Vagina (tissue), 2 donors: ENCODE measurements at regions not wholly inside any gene's neighbourhood (a gene's known extent, or its start where the extent isn't known, plus 50 kb on each side); places are given as distances from the start of the nearest gene placed in this dataset.

Source experiments
- DNase-seq, 2 donors: peaks; one replicate each; pipeline ENCODE4 v3.0.0-alpha.2; 2017; ENCODE audit errors: extremely low spot score in 2 of 2
- H3K27ac ChIP-seq: fragments of 200-600 bp; sonication (generic); one replicate; pipeline ENCODE4 v1.5.1; 2019
- H3K27me3 ChIP-seq: fragments of 200-600 bp; sonication (generic); one replicate; pipeline ENCODE4 v1.5.1; 2019
- H3K36me3 ChIP-seq, 2 donors: fragments of 200-600 bp; sonication (generic); one replicate each; pipeline ENCODE4 v1.5.1; 2017 to 2019
- H3K4me1 ChIP-seq: fragments of 200-600 bp; sonication (generic); one replicate; pipeline ENCODE4 v1.5.1; 2019
- H3K4me3 ChIP-seq, 2 donors: fragments of 200-600 bp; sonication (generic); 1 replicate in 1 of 2; 2 replicates in 1 of 2; pipeline ENCODE4 v1.5.1; 2016 to 2019
- H3K9me3 ChIP-seq: fragments of 200-600 bp; sonication (generic); one replicate; pipeline ENCODE4 v1.5.1; 2019
- POLR2A ChIP-seq, 2 donors: fragments of 450-650 bp; IDR thresholded peaks; one replicate each; pipeline ENCODE4 v1.6.1; 2017; ENCODE audit warnings: antibody characterized with exemption in 2 of 2, mild to moderate bottlenecking in 2 of 2, moderate library complexity in 2 of 2
- POLR2AphosphoS5 ChIP-seq, 2 donors: sonication (generic); formaldehyde crosslinking; IDR thresholded peaks; one replicate each; pipeline ENCODE4 v1.9.0; 2017; ENCODE audit warnings: antibody characterized with exemption in 2 of 2, mild to moderate bottlenecking in 2 of 2, low read depth in 1 of 2; ENCODE audit not compliant: insufficient read depth in 1 of 2
- intact Hi-C: fragments of 100-400 bp; cut with DNase I; formaldehyde crosslinking; loops from one replicate; pipeline ENCODE4 v1.15.1; 2023
- TF ChIP-seq, protein P1 (sequence below), 3 experiments: fragments of 450-650 bp in 2 of 3; fragments of 200-600 bp in 1 of 3; sonication (generic) in 1 of 3; IDR thresholded peaks; one replicate each; pipeline ENCODE4 v1.5.1; 2017 to 2019; ENCODE audit warnings: antibody characterized with exemption in 3 of 3, mild to moderate bottlenecking in 2 of 3, moderate library complexity in 2 of 3

DNA sequence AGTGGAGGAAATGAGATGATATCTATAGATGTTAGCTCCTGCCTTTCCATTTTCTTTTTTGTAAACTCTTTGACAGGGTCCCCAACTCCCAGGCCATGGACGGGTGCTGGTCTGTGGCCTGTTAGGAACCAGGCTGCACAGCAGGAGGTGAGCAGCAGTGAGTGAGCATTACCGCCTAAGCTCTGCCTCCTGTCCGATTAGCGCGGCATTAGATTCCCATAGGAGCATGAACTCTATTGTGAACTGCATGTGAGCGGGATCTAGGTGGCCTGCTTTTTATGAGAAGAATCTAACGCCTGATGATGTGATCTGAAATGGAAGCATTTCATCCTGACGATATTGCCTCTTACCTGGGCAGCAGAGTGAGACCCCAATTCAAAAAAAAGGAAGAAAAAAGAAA is 56.8 kb upstream of the CHD2 start:
- no peak overlapping the region for H3K4me3 ChIP-seq
- no peaks in the 10 kb centered on the region for H3K36me3 ChIP-seq
- H3K27me3 ChIP-seq = no peaks in the 10 kb centered on the region
- intact Hi-C loops = no loop called here
- no peak for DNase-seq
- H3K4me1 ChIP-seq = peaks cover 16% of the 10 kb centered on the region
- TF ChIP-seq, protein P1, sequence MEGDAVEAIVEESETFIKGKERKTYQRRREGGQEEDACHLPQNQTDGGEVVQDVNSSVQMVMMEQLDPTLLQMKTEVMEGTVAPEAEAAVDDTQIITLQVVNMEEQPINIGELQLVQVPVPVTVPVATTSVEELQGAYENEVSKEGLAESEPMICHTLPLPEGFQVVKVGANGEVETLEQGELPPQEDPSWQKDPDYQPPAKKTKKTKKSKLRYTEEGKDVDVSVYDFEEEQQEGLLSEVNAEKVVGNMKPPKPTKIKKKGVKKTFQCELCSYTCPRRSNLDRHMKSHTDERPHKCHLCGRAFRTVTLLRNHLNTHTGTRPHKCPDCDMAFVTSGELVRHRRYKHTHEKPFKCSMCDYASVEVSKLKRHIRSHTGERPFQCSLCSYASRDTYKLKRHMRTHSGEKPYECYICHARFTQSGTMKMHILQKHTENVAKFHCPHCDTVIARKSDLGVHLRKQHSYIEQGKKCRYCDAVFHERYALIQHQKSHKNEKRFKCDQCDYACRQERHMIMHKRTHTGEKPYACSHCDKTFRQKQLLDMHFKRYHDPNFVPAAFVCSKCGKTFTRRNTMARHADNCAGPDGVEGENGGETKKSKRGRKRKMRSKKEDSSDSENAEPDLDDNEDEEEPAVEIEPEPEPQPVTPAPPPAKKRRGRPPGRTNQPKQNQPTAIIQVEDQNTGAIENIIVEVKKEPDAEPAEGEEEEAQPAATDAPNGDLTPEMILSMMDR (IDR thresholded peaks at IDR 0.05) = no peak
- no peak for TF ChIP-seq POLR2AphosphoS5 (IDR thresholded peaks at IDR 0.05; ENCODE audit: insufficient read depth in 1 of 2, low read depth in 1 of 2)
- no peak for TF ChIP-seq POLR2A (IDR thresholded peaks at IDR 0.05)
- no peaks in the 10 kb centered on the region for H3K9me3 ChIP-seq
- no peak overlapping the region for H3K27ac ChIP-seq

DNA sequence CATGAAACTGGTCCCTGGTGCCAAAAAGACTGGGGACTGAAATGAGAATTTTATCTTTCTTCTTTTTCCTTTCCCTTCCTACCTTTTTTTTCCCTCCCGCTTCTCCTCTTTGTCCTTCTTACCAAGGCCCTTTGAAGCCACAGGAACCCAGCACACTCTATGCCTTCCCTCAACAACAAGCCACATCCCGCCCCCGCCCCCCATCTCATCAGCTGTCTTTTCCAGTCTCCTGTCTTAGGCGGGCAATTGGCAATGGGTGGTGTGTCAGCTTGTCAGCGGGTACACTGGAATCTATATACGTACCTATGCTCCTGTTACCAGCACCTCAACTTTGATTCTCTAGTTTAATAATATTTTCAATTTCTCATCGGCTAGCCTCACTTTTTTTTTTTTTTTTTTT is 56.3 kb upstream of the CHD2 start:
- H3K4me3 ChIP-seq = no peak overlapping the region
- no peak overlapping the region for H3K27ac ChIP-seq
- intact Hi-C loops = no loop called here
- no peaks in the 10 kb centered on the region for H3K27me3 ChIP-seq
- peaks cover 16% of the 10 kb centered on the region for H3K4me1 ChIP-seq
- no peak for DNase-seq
- no peaks in the 10 kb centered on the region for H3K36me3 ChIP-seq
- TF ChIP-seq, protein P1 (IDR thresholded peaks at IDR 0.05) = no peak
- TF ChIP-seq POLR2AphosphoS5 (IDR thresholded peaks at IDR 0.05; ENCODE audit: insufficient read depth in 1 of 2, low read depth in 1 of 2) (no peak), POLR2A (IDR thresholded peaks at IDR 0.05) (no peak)
- H3K9me3 ChIP-seq = no peaks in the 10 kb centered on the region

DNA sequence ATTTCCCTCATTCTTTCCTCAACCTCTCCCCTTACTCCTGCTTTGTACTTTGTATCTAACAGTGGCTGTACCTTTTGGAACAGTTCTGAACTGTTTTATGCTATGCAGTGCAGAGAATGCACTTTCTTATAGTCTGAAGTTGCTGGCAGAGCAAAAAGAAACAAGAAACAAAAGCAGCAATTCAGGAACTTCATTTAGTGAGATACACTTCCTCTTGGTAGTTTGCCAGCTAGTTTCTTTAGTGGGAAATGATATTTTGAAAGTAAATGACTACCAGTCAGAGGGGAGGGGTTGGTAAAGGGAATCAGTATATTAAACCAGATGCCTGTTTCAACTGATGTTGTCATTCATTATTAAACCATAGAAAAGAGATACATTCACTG is 55.0 kb upstream of the CHD2 start:
- no peak for DNase-seq
- Histone ChIP-seq H3K4me1 (peaks cover 16% of the 10 kb centered on the region), H3K36me3 (no peaks in the 10 kb centered on the region), H3K27ac (no peak overlapping the region), H3K27me3 (no peaks in the 10 kb centered on the region), H3K4me3 (no peak overlapping the region), H3K9me3 (no peaks in the 10 kb centered on the region)
- intact Hi-C loops = no loop called here
- TF ChIP-seq POLR2AphosphoS5 (IDR thresholded peaks at IDR 0.05; ENCODE audit: insufficient read depth in 1 of 2, low read depth in 1 of 2) = peak in 1 of 2 donors; percentile 65
- TF ChIP-seq, protein P1 (IDR thresholded peaks at IDR 0.05) = no peak

DNA sequence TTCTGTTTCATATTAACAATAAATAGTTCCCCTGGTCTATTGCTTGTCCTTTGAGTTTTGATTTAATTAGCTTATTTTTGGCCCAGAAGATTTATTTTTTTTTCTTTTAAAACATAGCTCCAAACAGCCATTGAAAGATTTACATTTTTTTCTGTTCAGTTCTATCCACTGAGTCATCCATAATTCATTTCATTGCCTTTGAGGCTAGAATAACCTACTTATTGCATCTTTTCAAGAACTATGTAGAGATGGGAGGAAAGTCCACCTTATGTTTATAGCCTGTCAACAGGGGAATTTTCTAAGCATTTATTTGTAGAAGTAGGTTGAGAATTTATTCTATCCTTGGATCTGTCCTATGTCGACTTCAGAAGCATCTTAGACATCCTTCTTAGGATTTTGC is 53.4 kb upstream of the CHD2 start:
- intact Hi-C loops = no loop called here
- no peak overlapping the region for H3K27ac ChIP-seq
- H3K4me3 ChIP-seq = no peak overlapping the region
- H3K27me3 ChIP-seq = no peaks in the 10 kb centered on the region
- no peaks in the 10 kb centered on the region for H3K36me3 ChIP-seq
- no peak for DNase-seq
- H3K9me3 ChIP-seq = no peaks in the 10 kb centered on the region
- peaks cover 16% of the 10 kb centered on the region for H3K4me1 ChIP-seq
- no peak for TF ChIP-seq POLR2AphosphoS5 (IDR thresholded peaks at IDR 0.05; ENCODE audit: insufficient read depth in 1 of 2, low read depth in 1 of 2)
- TF ChIP-seq POLR2A (IDR thresholded peaks at IDR 0.05) = no peak
- TF ChIP-seq, protein P1 (IDR thresholded peaks at IDR 0.05) = no peak

DNA sequence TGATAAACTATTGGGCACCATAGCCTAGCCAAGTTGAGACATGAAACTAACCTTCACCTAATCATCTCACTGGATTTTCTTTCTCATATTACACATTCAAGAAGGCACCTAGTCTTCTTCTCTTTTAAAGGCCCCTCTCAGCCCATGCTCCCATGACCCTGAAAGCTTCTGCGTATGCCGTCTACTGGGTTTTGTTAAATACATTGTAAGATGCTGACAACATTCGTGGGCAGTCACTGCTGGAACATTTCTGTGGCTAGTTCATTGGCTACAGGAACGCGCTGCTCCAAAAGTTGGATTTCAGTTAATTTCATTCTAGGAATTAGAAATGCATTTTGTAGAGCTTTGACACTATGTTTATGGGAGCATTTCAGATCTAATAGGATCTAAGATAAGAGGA is 52.3 kb upstream of the CHD2 start:
- intact Hi-C loops = no loop called here
- Histone ChIP-seq H3K36me3 (no peaks in the 10 kb centered on the region), H3K9me3 (no peaks in the 10 kb centered on the region), H3K27ac (no peak overlapping the region), H3K4me3 (no peak overlapping the region), H3K27me3 (no peaks in the 10 kb centered on the region), H3K4me1 (peaks cover 16% of the 10 kb centered on the region)
- DNase-seq = no peak
- TF ChIP-seq, protein P1 (IDR thresholded peaks at IDR 0.05) = no peak
- TF ChIP-seq POLR2AphosphoS5 (IDR thresholded peaks at IDR 0.05; ENCODE audit: insufficient read depth in 1 of 2, low read depth in 1 of 2) = no peak
- TF ChIP-seq POLR2A (IDR thresholded peaks at IDR 0.05) = no peak
